ENCODE measurements at regions not wholly inside any gene's neighbourhood (a gene's known extent, or its start where the extent isn't known, plus 50 kb on each side); places are given as distances from the start of the nearest gene placed in this dataset.

DNA sequence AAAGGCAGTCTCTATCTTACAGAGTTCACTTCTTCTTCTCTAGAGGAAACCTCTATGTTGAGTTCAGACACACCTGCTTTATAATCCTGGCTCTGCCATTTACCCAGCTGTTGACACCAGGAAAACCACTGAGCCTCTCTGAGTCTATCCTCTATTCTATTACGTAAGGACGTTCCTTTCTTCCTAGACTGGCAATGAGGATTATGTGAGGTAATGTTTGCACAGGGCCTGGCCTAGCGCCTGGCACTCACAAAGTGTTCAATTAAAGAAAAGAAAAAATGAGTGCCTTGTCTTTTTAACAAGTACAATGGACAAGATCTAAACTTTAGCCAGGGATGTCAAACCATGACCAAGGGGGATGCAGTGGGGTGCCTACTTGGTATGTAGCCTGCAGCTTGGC is 641.9 kb upstream of the TBX3 start (continued):
- TF ChIP-seq MYNN (IDR thresholded peaks at IDR 0.05) (no peak), MYNN (CRISPR knock-in tag; IDR thresholded peaks at IDR 0.05) (no peak), ZNF780A (CRISPR knock-in tag; IDR thresholded peaks at IDR 0.05) (no peak), SRSF9 (IDR thresholded peaks at IDR 0.05; ENCODE audit: borderline replicate concordance, low read depth, low read length) (no peak), DIDO1 (tag; IDR thresholded peaks at IDR 0.05; ENCODE audit: low read depth) (no peak), EZH2 (IDR thresholded peaks at IDR 0.05; ENCODE audit: borderline replicate concordance, low read depth, low read length) (no peak), ZNF75A (CRISPR knock-in tag; IDR thresholded peaks at IDR 0.05) (no peak), ETV5 (CRISPR knock-in tag; IDR thresholded peaks at IDR 0.05; ENCODE audit: low read depth) (no peak), FOXA1 (IDR thresholded peaks at IDR 0.05; ENCODE audit: borderline replicate concordance) (no peak), L3MBTL2 (IDR thresholded peaks at IDR 0.05) (no peak), ZZZ3 (IDR thresholded peaks at IDR 0.05) (no peak), EHMT2 (IDR thresholded peaks at IDR 0.05) (no peak), MIER1 (IDR thresholded peaks at IDR 0.05; ENCODE audit: low read depth) (no peak)
- TF ChIP-seq, protein P1, sequence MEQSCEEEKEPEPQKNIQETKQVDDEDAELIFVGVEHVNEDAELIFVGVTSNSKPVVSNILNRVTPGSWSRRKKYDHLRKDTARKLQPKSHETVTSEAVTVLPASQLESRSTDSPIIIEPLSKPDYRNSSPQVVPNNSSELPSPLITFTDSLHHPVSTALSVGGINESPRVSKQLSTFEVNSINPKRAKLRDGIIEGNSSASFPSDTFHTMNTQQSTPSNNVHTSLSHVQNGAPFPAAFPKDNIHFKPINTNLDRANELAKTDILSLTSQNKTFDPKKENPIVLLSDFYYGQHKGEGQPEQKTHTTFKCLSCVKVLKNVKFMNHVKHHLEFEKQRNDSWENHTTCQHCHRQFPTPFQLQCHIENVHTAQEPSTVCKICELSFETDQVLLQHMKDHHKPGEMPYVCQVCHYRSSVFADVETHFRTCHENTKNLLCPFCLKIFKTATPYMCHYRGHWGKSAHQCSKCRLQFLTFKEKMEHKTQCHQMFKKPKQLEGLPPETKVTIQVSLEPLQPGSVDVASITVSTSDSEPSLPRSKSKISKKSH (CRISPR knock-in tag; IDR thresholded peaks at IDR 0.05): no peak

Data from K562 (cell line).